HG02798 (cell line): ENCODE measurements at regions not wholly inside any gene's neighbourhood (a gene's known extent, or its start where the extent isn't known, plus 50 kb on each side); places are given as distances from the start of the nearest gene placed in this dataset.
A peak's percentile ranks its signal among the peaks of the same experiment; 100 is the strongest.

Experiments used
- ATAC-seq: cut with Tn5 transposase; IDR thresholded peaks from one replicate; pipeline ENCODE4 v1.9.1; 2021; ENCODE audit warnings: mild to moderate bottlenecking; ENCODE audit not compliant: unreplicated experiment, poor library complexity

DNA sequence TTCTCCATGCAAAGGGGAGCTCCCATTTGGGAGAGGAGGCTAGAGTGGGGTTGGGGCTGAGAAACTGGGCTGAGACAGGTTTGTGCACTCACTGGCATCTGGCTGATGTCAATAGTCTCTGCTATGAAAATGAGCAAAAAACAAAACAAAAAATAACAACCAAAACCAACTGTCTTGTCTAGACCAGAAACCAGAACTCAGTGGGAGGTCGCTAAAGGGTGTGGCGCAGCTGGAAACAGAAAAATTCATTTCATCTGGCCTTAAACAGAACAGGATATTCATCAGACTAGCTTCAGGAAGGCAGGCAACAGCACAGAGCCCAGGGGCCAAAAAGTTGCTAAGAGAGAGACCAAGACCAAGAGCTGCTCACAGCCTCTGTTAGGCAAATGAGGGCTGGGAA is 126.1 kb downstream of the THNSL2 start:
- peak; percentile 82 for ATAC-seq

DNA sequence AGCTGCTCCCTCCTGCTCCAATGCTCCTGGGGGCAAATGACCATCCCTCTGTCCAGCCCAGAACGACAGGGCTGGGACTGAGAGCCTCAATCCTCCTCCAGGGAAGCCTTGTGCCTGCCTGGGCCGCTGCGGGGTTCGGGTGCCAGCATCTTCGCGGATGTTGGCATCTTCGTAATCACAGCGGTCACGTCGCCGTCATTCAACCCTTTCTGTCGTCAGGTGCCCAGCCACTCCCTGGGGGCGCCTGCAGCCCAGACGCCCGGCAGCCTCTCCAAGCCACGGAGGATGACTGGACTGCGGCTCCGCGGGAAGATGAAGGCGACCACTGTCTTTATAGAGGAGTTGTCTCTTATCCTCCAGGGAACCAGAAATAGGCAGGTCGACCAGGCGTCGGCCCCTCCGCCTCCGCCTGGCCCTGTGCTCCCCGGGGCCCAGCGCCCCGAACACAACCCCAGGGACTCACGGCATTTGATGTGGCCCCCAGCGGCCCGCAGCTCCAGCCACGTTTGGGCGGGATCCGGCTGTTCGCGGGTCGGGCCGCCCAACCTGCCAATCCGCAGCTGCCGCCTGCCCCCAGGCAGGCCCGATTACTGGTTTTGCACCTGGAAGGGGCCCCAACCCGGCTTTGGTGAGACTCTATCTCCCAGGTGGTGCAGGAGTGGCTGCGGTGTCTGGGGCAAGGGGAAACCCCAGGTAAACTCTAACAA is 113.9 kb downstream of the THNSL2 start:
- ATAC-seq = no peak

DNA sequence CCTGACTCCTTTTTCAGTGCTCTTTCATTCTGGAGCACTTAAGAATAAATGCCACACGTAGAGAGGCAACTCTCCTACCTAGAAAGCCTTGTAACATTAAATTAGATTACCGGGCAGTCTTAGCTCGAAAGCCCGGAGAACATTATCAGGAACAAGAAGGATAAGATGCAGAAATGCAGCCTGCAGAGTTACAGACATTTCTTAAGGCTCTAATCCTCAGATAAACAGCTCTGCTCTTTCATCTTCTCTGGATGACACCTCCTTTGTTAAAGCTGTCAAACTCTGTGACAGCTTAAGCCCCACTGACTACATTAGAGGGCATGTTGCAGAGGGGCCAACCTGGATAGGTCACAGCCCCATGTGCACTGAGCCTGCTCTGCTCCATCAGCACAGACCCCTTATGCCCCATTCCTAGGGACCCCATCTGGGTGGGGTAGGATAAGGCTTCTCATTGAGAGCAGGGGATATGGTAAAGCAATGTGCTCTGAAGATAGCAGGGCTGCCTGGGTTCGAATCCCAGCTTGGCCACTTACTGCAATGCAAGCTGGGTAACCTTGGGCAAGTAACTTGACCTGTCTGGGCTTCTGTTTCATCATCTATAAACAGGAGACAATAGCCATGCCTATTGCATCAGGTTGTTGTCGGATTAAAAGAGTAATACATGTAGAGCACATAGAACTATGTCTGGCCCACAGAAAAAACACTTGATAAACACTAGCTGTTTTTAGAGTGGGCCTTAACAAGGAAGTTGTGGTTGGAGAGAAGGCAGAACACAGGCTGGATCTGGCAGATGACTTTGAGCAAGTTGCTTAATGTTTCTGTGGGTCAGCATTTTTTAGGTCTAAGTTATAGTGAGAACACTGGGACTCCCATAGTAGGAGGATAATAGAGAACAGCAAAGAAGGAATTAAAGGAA is 111.4 kb downstream of the THNSL2 start:
- no peak for ATAC-seq

DNA sequence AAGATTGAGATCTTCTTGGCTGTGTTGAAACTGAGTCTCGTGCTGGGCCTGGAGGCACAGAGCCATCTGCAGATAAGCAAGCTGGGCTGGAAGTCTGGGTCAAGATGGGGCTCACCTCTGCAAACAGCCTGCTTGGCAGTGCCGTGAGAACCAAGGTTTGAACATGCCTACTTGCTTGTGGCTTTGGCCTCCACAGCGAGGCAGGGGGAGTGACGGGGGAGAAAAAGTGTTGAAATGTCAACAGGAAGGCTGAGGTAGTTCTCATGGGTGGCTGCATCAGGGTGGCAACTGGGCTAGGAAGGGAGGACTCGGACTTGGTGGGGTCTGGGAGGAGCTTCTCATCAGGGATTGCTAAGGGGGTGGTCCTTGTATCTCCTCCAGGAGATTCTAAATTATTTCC is 99.7 kb downstream of the THNSL2 start:
- ATAC-seq = no peak

DNA sequence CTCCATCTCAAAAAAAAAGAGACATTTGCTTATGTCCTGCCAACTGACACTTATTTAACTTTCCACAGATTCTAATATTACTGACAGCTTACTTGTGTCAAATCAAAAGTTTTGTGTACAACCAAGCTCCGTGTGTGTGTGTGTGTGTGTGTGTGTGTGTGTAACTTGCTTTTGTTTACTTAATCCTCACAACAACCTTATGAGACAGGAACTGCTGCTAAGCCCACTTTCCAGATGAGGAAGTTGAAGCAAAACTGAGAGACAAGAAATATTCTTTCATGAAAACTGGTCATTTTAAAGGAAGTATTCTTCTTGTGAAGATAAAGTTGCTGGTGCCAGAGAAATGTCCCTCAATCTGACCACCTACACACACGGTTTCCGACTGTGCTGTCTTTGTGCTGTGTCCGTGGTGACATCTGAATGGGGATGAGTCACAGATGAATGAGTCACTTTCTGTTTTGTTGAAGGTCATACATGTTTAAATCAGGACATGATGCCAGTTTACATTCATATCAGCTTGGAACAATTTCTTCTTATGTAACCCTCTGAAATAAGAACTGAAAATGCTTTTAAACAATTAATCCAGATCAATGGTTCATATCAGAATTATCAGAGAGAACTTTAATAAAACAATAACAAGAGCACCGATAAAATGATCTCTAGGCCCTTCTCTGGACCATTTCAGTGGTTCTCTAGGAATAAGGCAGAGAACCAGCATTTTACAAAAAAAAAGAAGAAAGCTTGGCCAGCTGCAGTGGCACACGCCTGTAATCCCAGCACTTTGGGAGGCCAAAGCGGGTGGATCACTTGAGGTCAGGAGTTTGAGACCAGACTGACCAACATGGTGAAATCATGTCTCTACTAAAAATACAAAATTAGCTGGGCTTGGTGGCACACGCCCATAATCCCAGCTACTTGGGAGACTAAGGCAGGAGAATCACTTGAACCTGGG is 95.5 kb downstream of the THNSL2 start:
- peak; percentile 82 for ATAC-seq

DNA sequence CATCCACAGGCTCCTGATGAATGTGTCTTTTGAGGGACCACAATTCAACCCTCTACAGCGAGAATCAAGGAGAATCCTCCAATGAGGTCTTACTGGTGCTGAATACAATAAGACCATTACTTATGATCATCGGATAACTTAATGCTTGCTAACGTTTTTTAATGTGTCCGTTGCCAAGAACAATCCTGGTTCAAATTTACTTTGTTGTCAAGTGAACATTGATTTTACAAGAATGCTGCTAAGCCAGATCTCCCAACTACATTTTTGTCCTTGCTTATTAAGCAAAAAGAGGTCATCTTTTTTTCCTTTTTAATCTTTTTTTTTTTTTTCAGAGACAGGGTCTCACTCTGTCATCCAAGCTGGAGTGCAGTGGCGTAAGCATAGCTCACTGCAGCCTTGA is 93.7 kb downstream of the THNSL2 start:
- ATAC-seq = no peak

DNA sequence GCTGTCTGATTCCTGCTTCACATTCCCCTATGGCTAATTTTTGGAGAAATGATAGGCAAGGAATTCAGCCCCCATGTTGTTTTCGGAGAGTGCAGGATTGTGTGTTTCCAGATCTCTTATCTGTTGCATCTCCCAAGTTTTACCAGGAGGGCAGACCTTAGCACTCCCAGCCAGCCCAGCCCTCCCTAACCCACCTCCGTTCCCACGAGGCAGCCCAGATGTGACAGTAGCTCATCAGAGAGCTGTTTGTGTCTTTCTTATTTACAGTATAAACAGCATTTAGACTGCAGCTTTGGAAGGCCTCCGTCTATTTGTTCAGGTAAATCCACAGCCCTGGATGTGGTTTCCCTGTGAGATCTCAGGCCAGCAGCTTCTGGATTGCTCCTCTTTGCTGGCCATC is 91.6 kb downstream of the THNSL2 start:
- ATAC-seq = no peak

DNA sequence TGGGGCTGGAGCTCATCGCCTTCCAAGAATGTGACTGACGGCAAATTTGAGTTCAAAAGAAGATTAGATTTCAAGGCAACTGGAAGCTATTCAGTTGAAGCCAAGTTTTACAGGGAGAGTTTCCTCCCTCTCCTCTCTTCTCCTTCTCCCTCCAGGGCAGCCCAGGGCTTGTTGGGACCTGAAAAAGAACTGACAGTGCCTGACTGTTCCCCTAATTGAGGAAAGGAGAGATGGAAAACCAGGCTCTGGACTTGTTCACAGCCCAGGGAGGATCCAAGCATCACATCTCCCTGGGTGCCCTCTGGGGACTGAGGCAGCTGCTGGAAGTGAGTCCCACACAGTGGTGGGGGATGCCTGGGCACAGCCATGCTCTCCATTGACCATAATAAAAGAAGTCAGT is 88.1 kb downstream of the THNSL2 start:
- ATAC-seq = no peak

DNA sequence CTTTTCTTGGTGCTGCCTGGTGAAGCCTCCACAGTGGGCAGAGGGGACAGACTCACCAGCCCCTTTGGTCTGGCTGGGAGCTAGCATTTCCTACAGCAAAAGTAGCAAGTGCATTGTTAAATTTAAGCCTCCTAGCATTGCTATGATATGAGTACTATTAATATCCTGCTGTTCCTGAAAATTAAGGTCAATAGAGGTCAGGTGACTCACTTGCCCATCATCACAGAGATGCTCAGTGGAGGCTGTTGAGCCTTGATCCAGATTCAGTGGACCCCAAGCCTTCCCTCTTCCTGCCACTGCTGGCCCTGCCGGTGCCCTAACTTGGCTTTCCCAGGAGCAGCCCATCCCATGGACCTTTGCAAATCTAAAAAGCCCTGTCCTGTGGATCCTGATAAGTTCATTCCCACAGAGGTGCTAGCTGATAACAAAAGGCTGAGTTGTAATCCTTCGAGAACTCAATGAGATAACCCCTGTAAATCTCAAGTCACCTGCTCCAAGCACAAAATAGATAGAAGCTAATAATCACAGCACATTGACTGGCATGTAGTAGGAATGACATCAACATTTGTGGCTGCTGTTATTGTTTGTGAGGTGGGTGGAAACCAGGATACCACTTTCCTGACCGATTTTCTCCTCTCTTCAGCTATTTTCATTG is 84.4 kb downstream of the THNSL2 start:
- no peak for ATAC-seq

DNA sequence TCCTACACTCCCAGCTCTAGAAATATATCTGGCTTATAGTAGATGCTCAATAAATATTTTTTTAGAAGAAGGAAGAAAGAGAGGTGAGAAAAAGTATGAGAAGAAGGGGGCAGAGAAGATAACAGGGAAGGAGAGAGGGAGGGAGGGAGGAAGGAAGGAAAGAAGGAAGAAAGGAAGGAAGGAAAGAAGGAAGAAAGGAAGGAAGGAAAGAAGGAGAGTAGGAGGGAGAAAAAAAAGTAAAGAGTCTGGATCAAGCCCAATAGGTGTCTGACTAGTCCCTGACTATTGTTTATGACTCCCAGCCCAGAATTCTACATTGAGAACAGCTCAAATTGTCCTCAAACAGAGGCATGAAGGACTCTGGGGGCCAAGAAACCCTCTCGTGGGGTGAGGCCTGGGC is 83.9 kb downstream of the THNSL2 start:
- no peak for ATAC-seq

DNA sequence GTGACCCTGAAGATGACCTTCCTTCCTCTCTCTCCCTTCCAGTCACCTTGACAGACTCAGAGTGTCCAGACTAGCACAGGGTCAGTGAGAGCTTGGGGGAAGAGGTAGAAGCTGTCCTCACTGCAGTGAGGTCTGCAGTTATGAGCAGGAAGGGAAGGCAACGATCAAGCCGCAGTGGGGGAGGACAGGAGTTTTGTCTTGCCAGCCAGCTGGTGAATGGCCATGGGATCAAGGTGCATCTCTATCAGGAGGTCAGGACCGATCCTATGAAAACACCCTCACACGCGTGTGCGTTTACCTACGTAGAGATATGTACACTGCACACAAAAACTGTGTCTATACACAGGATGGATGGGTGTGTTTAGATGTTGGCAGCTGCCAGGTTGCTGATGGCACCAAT is 83.2 kb downstream of the THNSL2 start:
- no peak for ATAC-seq

DNA sequence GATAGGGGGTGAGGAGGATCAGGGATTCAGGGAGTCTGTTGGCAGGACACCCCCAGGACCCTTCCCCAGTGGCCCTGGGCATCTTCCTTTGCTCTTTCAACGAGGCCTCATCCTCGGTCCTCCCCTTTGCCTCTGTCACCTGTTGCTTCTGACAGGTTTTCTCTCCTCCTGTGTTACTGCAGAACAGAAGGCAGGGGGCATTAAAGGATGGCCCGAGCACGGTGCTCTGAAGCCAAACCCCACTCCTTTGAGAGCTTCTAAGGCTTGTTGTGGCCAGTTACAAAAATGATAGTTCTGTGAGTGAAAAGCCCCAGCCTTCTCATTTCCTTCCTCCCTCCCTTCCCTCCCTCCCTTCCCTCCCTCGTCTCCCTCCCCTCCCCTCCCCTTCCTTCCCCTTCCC is 82.5 kb downstream of the THNSL2 start:
- no peak for ATAC-seq

DNA sequence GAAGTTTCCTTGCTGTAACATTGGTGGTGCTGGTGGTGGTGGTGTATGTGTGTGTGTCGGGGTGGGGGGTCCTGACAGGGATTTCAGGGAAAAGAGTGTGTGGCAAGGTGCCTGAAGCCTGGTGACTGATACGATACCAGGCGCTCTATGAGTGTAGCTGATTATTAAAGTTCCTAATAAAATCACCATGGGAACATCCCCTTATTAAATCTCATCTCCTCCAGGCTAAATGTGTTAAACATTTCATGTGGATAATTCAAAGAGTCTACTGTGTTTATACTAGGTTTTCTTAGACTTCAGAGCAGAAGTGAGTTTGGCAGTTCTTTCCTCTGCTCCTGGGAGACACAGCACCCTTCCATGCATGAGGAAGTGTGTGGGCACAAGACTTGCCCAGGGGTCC is 82.0 kb downstream of the THNSL2 start:
- ATAC-seq = no peak

DNA sequence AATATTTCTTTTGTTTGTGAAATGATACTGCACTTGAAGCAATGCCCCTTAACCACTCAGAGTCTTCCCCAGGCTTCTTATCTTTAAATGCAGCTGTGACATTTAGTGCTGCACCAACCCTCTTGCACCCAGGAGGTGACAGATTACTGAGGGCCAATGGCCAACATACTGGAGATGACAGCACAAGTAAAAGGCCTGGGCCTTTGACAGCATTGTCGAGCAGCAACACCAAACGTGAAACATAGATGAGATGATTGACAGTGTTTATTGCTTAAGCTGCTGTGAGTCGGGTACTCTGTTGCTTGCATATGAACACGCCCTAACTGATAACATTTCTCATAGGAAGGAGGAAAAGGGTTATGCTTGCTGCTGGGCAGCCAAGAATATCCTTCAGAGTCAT is 80.3 kb downstream of the THNSL2 start:
- no peak for ATAC-seq

DNA sequence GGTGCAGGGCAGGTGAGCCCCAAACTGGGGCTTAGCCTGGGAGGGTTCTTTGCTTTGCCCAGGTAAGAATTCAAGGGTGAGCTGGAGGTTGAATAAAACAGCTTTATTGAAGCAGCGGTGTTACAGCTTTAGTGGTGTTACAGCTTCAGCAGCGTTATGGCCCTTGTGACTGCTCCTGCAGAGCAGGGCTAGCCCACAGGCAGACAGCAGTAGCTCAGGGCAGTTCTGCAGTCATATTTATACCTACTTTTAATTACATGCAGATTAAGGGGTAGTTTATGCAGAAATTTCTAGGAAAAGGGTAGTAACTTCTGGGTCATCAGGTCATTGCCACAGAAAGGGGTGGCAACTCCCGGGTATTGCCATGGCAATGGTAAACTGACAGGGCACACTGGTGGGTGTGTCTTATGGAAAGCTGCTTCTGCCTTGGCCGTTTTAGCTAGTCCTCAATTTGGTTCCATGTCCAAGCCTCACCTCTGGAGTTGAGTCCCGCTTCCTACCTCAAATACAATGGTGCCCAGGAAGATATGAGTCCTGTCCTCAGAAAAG is 78.2 kb downstream of the THNSL2 start:
- no peak for ATAC-seq

DNA sequence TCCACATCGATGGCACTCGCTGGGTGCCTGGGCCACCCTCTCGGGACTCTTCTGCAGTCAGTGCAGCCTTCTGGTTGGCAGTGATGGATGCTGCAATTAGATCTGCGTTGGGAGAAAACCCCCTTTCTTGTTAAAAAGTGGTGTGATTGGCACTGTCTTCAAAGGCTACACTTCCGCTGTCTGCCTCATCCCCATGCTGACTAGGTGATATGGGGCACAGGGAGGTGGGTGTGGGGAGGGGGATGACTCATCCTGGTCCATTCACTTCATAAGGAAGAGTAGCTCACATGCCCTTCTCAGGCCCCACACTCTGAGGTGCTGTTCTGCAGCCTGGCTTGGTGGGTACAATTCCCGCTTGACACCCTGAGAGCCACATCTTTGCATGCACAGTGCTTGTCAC is 77.4 kb downstream of the THNSL2 start:
- no peak for ATAC-seq

DNA sequence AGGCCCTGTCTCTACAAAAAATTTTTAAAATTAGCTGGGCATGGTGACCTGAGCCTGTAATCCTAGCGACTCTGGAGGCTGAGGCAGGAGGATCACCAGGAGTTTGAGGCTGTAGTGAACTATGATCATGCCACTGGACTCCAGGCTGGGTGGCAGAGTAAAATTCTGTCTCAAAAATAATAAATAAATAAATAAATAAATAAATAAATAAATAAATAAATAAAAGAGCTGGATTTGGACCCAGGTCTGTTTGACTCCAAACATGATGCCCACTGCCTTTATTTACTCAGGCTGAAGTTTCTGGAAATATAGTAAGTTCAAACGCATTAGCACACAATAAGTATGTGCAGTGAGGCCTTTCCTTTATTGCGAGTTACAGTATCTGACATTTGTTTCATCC is 75.0 kb downstream of the THNSL2 start:
- ATAC-seq = no peak

DNA sequence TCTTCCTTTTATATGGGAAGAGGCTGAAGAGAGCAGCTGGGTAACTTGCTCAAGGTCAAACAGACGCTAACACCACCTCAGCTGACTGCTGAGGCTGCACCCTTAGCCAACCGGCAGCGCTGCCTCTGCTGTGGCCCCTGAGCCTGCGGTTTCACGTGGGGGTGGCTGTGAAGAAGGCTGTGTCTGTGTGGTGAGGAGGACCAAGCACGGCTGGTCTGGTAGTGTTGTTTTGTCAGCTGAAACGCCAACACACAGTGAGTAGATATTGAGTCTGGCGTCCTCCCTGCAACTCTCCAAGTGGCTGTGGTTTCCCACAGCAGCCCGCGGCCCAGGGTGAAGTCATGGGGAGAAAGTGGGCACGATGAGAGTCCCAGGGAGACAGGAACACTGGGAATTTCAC is 69.6 kb downstream of the THNSL2 start:
- peak; percentile 74 for ATAC-seq

DNA sequence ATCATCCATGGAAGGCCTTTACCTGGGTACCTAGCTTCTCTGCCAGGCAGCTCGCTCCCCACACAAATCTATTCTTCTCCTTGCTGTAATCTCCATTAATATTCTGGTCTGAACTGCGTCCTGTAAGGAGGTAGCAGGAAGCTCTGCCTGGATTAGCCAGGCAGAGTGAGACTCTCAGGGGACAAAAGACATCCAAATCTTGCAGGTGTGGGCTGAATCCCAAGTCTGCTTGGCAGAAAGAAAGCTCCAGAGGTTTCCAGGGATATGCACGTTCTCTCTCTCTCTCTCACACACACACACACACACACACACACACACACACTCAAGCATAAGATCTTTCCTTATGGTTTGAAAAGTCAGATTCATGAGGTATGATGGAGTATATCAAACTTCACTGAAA is 66.5 kb downstream of the THNSL2 start:
- ATAC-seq = no peak
